ENCODE measurements at regions not wholly inside any gene's neighbourhood (a gene's known extent, or its start where the extent isn't known, plus 50 kb on each side); places are given as distances from the start of the nearest gene placed in this dataset.
A peak's percentile ranks its signal among the peaks of the same experiment; 100 is the strongest.

GRCh38 chr9:13689925-13690324 is 410.4 kb upstream of the MPDZ start:
- Histone ChIP-seq H3K36me3 (ENCODE audit: control insufficient read depth, insufficient read depth, low read length) (no peaks in the 10 kb centered on the region; the same call in 1 of the 2 replicates), H3K4me3 (ENCODE audit: low read depth in 2 of 2, low read length in 2 of 2) (no peak overlapping the region), H3K27ac (ENCODE audit: low read length) (no peak overlapping the region), H3K4me1 (ENCODE audit: control insufficient read depth, insufficient read depth, low read length) (no peaks in the 10 kb centered on the region), H3K27me3 (ENCODE audit: control insufficient read depth, insufficient read depth, low read length) (no peaks in the 10 kb centered on the region), H3K9me3 (ENCODE audit: control insufficient read depth, insufficient read depth, low read depth, low read length) (no peaks in the 10 kb centered on the region)
- in situ Hi-C loops (cut with HindIII; ENCODE audit: low pct_unique_long_range_greater_than_20kb, low sequenced_read_pairs), result no loop called here
- ChIA-PET CTCF (no interaction called here), POLR2A (no interaction called here)
- ATAC-seq, result no peak
- intact Hi-C loops (cut with micrococcal nuclease; ENCODE audit: unreplicated experiment), result loop anchor here (10.0 kb wide), 1 partner anchor 415 kb away; no protein-coding TSS in a partner anchor
- no TSS peak for BruUV-seq (replicated peaks)
- TF ChIP-seq POLR2AphosphoS5 (IDR thresholded peaks at IDR 0.05; ENCODE audit: low read depth, low read length) (no peak), TCF7L2 (IDR thresholded peaks at IDR 0.05; ENCODE audit: low read depth, low read length) (no peak), REST (IDR thresholded peaks at IDR 0.05; ENCODE audit: insufficient read depth in 1 of 2, low read depth in 2 of 2, low read length in 1 of 2) (no peak), CTCF (IDR thresholded peaks at IDR 0.05) (no peak), SIN3A (IDR thresholded peaks at IDR 0.05; ENCODE audit: borderline replicate concordance, insufficient read depth, low read depth, low read length) (no peak)
- DNase-seq (ENCODE audit: low read depth, low spot score), result no peak

- ChIA-PET POLR2A (no interaction called here), CTCF (no interaction called here)
- in situ Hi-C loops (cut with HindIII; ENCODE audit: low pct_unique_long_range_greater_than_20kb, low sequenced_read_pairs), result no loop called here
- intact Hi-C loops (cut with micrococcal nuclease; ENCODE audit: unreplicated experiment), result loop anchor here (10.0 kb wide), 1 partner anchor 416 kb away; no protein-coding TSS in a partner anchor
- Histone ChIP-seq H3K36me3 (ENCODE audit: control insufficient read depth, insufficient read depth, low read length) (no peaks in the 10 kb centered on the region; the same call in 1 of the 2 replicates), H3K9me3 (ENCODE audit: control insufficient read depth, insufficient read depth, low read depth, low read length) (no peaks in the 10 kb centered on the region), H3K4me1 (ENCODE audit: control insufficient read depth, insufficient read depth, low read length) (no peaks in the 10 kb centered on the region), H3K27ac (ENCODE audit: low read length) (no peak overlapping the region), H3K4me3 (ENCODE audit: low read depth in 2 of 2, low read length in 2 of 2) (no peak overlapping the region), H3K27me3 (ENCODE audit: control insufficient read depth, insufficient read depth, low read length) (no peaks in the 10 kb centered on the region)
- no TSS peak for BruUV-seq (replicated peaks)
- ATAC-seq, result no peak
- TF ChIP-seq POLR2AphosphoS5 (IDR thresholded peaks at IDR 0.05; ENCODE audit: low read depth, low read length) (no peak), CTCF (IDR thresholded peaks at IDR 0.05) (peak; percentile 14; the same call in 1 of the 2 replicates)
- DNase-seq (ENCODE audit: low read depth, low spot score), result no peak
These were observed 409.6 kb upstream of the MPDZ start for GRCh38 chr9:13688990-13689600.
